Prostate gland (tissue), 2 donors: ENCODE measurements at regions not wholly inside any gene's neighbourhood (a gene's known extent, or its start where the extent isn't known, plus 50 kb on each side); places are given as distances from the start of the nearest gene placed in this dataset.

Experiments
- POLR2A ChIP-seq: fragments of 450-650 bp; IDR thresholded peaks from one replicate; pipeline ENCODE4 v1.6.1; 2016; ENCODE audit warnings: antibody characterized with exemption, mild to moderate bottlenecking
- TF ChIP-seq, protein P1 (sequence below), 4 experiments: fragments of 200-600 bp in 2 of 4; fragments of 450-650 bp in 2 of 4; sonication (generic) in 2 of 4; IDR thresholded peaks; 1 replicate in 3 of 4; 2 replicates in 1 of 4; pipeline ENCODE4 v1.5.1; 2016 to 2019; ENCODE audit warnings: antibody characterized with exemption in 4 of 4, mild to moderate bottlenecking in 2 of 4, moderate library complexity in 2 of 4

DNA sequence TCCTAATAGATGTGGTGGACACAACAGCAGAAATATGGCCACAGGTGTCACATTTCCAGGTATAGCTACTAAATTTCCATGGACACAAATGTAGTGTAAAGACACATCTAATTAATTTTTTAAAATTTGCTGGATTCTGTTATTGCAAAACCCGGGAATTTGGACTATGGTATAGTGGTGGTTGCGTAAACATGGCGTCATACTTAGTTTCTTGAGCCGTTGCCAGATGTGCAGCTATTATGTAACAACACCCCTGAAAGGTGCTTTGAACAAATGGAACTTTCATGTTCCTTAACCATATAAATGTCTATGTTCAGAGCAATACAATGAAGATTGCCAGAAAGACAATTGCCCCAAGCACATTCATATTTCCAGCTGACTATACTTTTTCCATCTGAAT, 85.9 kb downstream of the HRH4 start:
- TF ChIP-seq POLR2A: no peak
- TF ChIP-seq, protein P1, sequence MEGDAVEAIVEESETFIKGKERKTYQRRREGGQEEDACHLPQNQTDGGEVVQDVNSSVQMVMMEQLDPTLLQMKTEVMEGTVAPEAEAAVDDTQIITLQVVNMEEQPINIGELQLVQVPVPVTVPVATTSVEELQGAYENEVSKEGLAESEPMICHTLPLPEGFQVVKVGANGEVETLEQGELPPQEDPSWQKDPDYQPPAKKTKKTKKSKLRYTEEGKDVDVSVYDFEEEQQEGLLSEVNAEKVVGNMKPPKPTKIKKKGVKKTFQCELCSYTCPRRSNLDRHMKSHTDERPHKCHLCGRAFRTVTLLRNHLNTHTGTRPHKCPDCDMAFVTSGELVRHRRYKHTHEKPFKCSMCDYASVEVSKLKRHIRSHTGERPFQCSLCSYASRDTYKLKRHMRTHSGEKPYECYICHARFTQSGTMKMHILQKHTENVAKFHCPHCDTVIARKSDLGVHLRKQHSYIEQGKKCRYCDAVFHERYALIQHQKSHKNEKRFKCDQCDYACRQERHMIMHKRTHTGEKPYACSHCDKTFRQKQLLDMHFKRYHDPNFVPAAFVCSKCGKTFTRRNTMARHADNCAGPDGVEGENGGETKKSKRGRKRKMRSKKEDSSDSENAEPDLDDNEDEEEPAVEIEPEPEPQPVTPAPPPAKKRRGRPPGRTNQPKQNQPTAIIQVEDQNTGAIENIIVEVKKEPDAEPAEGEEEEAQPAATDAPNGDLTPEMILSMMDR (IDR thresholded peaks at IDR 0.05): no peak
